ENCODE measurements at regions not wholly inside any gene's neighbourhood (a gene's known extent, or its start where the extent isn't known, plus 50 kb on each side); places are given as distances from the start of the nearest gene placed in this dataset.

DNA sequence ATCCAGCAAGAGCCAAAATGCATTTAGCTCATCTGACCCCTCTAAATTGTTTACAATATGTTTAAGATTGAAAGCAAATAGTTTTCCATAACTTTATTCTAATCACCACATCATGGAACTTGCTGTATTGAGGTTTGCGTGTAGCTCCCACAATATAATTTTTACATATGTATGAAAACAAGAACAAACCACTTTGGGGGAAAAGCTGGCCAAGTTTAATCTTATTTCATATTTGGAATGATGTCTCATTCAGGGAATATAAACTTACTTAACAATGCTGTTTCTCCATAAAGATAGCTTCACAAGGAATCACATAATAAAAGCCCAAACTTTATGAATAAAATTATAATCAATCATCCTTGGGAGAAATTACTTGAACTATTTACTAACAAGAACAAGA lies 194.6 kb upstream of the PCSK5 start:
- no peak overlapping the region for H2BK120ac ChIP-seq (ENCODE audit: low read depth, low read length)
- no peak overlapping the region for H4K5ac ChIP-seq (ENCODE audit: low read depth, low read length)
- no TSS peak for BruUV-seq (replicated peaks)
- H4K91ac ChIP-seq (ENCODE audit: insufficient read depth, low read depth, low read length) = no peak overlapping the region
- 0 out of 2 replicates have a peak, but pooled peaks cover 3% of the 10 kb centered on the region for H3K9me3 ChIP-seq (ENCODE audit: control insufficient read depth, insufficient read depth, low read length)
- H3K79me1 ChIP-seq (ENCODE audit: low read depth in 1 of 2, low read length in 2 of 2) = no peaks in the 10 kb centered on the region
- H3K56ac ChIP-seq (ENCODE audit: extremely low read depth, insufficient read depth, low read length) = no peak overlapping the region
- in situ Hi-C loops (cut with MboI; ENCODE audit: low sequenced_read_pairs) = no loop called here
- H2BK5ac ChIP-seq (ENCODE audit: low read depth, low read length, poor library complexity, severe bottlenecking) = no peak overlapping the region
- no CpG with 5 or more reads among the region's 1 CpG for WGBS, 2 experiments (ENCODE audit: extremely low coverage in 2 of 2, insufficient read length in 1 of 2)
- no peak overlapping the region for H4K8ac ChIP-seq (ENCODE audit: low read depth in 2 of 2, low read length in 2 of 2)
- no peak overlapping the region for H2AFZ ChIP-seq (replicated peaks; ENCODE audit: low read length, poor library complexity)
- dilution Hi-C loops (cut with HindIII; ENCODE audit: low sequenced_read_pairs, unreplicated experiment) = no loop called here
- no peak overlapping the region for H3K23ac ChIP-seq (ENCODE audit: low read depth, low read length)
- no peak overlapping the region for H3K27ac ChIP-seq (ENCODE audit: insufficient read depth, low read length)
- intact Hi-C loops (cut with micrococcal nuclease) = no loop called here
- no peak overlapping the region for H2BK20ac ChIP-seq (ENCODE audit: low read depth, low read length)
- ATAC-seq (ENCODE audit: low read depth) (no peak), DNase-seq (no peak)
- H3K36me3 ChIP-seq (ENCODE audit: control insufficient read depth, insufficient read depth, low read length) = no peaks in the 10 kb centered on the region
- H3K9ac ChIP-seq (ENCODE audit: low read depth, low read length) = no peak overlapping the region
- no peak overlapping the region for H3K18ac ChIP-seq (ENCODE audit: low read depth, low read length)
- H3K14ac ChIP-seq (replicated peaks; ENCODE audit: low read depth, low read length) = no peak overlapping the region
- no peak overlapping the region for H2AK9ac ChIP-seq (replicated peaks; ENCODE audit: low read depth, low read length, poor library complexity)
- no peak overlapping the region for H3K4ac ChIP-seq (ENCODE audit: low read depth, low read length)
- H3K4me1 ChIP-seq (ENCODE audit: control insufficient read depth, insufficient read depth, low read length) = no peaks in the 10 kb centered on the region
- CTCF ChIA-PET = interaction anchor here (0.6 kb wide), 2 partner anchors 203 to 584 kb away, joined by 3 read pairs; no protein-coding TSS in a partner anchor
- no peaks in the 10 kb centered on the region for H4K20me1 ChIP-seq (ENCODE audit: insufficient read depth, low read length)
- POLR2A ChIA-PET (ENCODE audit: unreplicated experiment) = no interaction called here
- TF ChIP-seq USF2 (IDR thresholded peaks at IDR 0.05; ENCODE audit: low read depth, low read length) (no peak), CHD1 (IDR thresholded peaks at IDR 0.05; ENCODE audit: low read depth, low read length) (no peak), MXI1 (IDR thresholded peaks at IDR 0.05; ENCODE audit: borderline replicate concordance, low read depth, low read length) (no peak), NFE2L2 (IDR thresholded peaks at IDR 0.05; ENCODE audit: low read depth, low read length) (no peak), MAFK (IDR thresholded peaks at IDR 0.05; ENCODE audit: low read depth, low read length) (no peak), SMC3 (IDR thresholded peaks at IDR 0.05; ENCODE audit: low read depth, low read length) (no peak), FOS (IDR thresholded peaks at IDR 0.05; ENCODE audit: low read depth, low read length) (no peak), ELK1 (IDR thresholded peaks at IDR 0.05; ENCODE audit: borderline replicate concordance, low read depth, low read length) (no peak), RAD21 (IDR thresholded peaks at IDR 0.05; ENCODE audit: low read length) (no peak)
- H3K9me1 ChIP-seq (ENCODE audit: insufficient read depth, low read length) = no peaks in the 10 kb centered on the region
- no peak overlapping the region for H2AK5ac ChIP-seq (ENCODE audit: low read depth, low read length)
- H2BK15ac ChIP-seq (ENCODE audit: low read depth, low read length) = no peak overlapping the region
- H3K4me2 ChIP-seq (ENCODE audit: low read depth, low read length) = no peak overlapping the region
- no peaks in the 10 kb centered on the region for H3K27me3 ChIP-seq (ENCODE audit: control insufficient read depth, insufficient read depth, low read length)
- no peak overlapping the region for H3K4me3 ChIP-seq (ENCODE audit: insufficient read depth, low read depth, low read length)
